Choroid plexus epithelial cell (primary cell): ENCODE measurements at regions not wholly inside any gene's neighbourhood (a gene's known extent, or its start where the extent isn't known, plus 50 kb on each side); places are given as distances from the start of the nearest gene placed in this dataset.
A peak's percentile ranks its signal among the peaks of the same experiment; 100 is the strongest.

ENCODE experiments used
- DNase-seq: peaks from one replicate; pipeline ENCODE4 v3.0.0-alpha.2; 2010; ENCODE audit warnings: low read depth
- H3K4me3 ChIP-seq: 2 replicates; pipeline ENCODE4 v1.5.1; 2011; ENCODE audit warnings: low read depth, mild to moderate bottlenecking, control low read depth, low read length, moderate library complexity
- CTCF ChIP-seq: conservative IDR thresholded peaks from 2 replicates; pipeline ENCODE4 v1.5.1; 2011; ENCODE audit warnings: low read depth, mild to moderate bottlenecking, control low read depth, inconsistent platforms, low read length, moderate library complexity

- DNase-seq, result no peak
- H3K4me3 ChIP-seq, result no peak overlapping the region
- no peak for TF ChIP-seq CTCF
These were observed 62.2 kb upstream of the WDR1 start for GRCh38 chr4:10178763-10179162.

- DNase-seq, result peak; percentile 45
- no peak overlapping the region for H3K4me3 ChIP-seq
- no peak for TF ChIP-seq CTCF
These were observed 59.0 kb upstream of the WDR1 start for GRCh38 chr4:10175626-10176025.

- H3K4me3 ChIP-seq, result no peak overlapping the region
- no peak for DNase-seq
These were observed 57.5 kb upstream of the WDR1 start for GRCh38 chr4:10173754-10174749.

GRCh38 chr4:10173037-10173753 lies 56.6 kb upstream of the WDR1 start:
- peak; percentile 71 for DNase-seq
- no peak overlapping the region for H3K4me3 ChIP-seq
- peak; percentile 6 for TF ChIP-seq CTCF

More at GRCh38 chr4:10173754-10174749, 57.5 kb upstream of the WDR1 start:
- no peak for TF ChIP-seq CTCF

- no peak for TF ChIP-seq CTCF
- DNase-seq, result peak; percentile 16
- no peak overlapping the region for H3K4me3 ChIP-seq
These were observed 55.8 kb upstream of the WDR1 start for GRCh38 chr4:10172278-10172921.

- H3K4me3 ChIP-seq, result no peak overlapping the region
- no peak for DNase-seq
- TF ChIP-seq CTCF, result no peak
These were observed 54.5 kb upstream of the WDR1 start for GRCh38 chr4:10171055-10171454.
